ENCODE measurements at regions not wholly inside any gene's neighbourhood (a gene's known extent, or its start where the extent isn't known, plus 50 kb on each side); places are given as distances from the start of the nearest gene placed in this dataset.

- no peak for TF ChIP-seq CTCF (IDR thresholded peaks at IDR 0.05; ENCODE audit: low read depth, low read length)
- no peak for TF ChIP-seq POLR2A (IDR thresholded peaks at IDR 0.05; ENCODE audit: extremely low read depth, insufficient read length)
- TF ChIP-seq MYC (IDR thresholded peaks at IDR 0.05; ENCODE audit: low read depth, low read length) = no peak
- TF ChIP-seq MAX (IDR thresholded peaks at IDR 0.05; ENCODE audit: low read depth, low read length) = no peak
Observed at GRCh38 chr11:11672101-11672500, 50.3 kb upstream of the GALNT18 start.
